ENCODE measurements at regions not wholly inside any gene's neighbourhood (a gene's known extent, or its start where the extent isn't known, plus 50 kb on each side); places are given as distances from the start of the nearest gene placed in this dataset.

GRCh38 chr11:103683576-103683975 lies 352.9 kb upstream of the DDI1 start:
- ChIA-PET CTCF (ENCODE audit: unreplicated experiment) (no interaction called here), POLR2A (interaction anchor here (0.5 to 1.1 kb wide), 2 partner anchors 135 to 478 kb away, joined by 3 read pairs; no protein-coding TSS in a partner anchor)
- no peaks in the 10 kb centered on the region for H3K79me2 ChIP-seq (ENCODE audit: insufficient read depth, low read depth, low read length)
- H3K9me3 ChIP-seq (ENCODE audit: low read length) = no peaks in the 10 kb centered on the region
- intact Hi-C loops (cut with micrococcal nuclease; ENCODE audit: unreplicated experiment) = loop anchor here (2.0 kb wide), 3 partner anchors 243 to 649 kb away; partner anchors contain the start of gene PDGFD
- H3K4me1 ChIP-seq (ENCODE audit: insufficient read depth, low read length, poor library complexity, severe bottlenecking) = no peaks in the 10 kb centered on the region
- no peaks in the 10 kb centered on the region for H4K20me1 ChIP-seq (ENCODE audit: insufficient read depth, low read length)
- H3K27ac ChIP-seq (ENCODE audit: low read depth, low read length, poor library complexity, severe bottlenecking) = no peak overlapping the region
- no peak overlapping the region for H2AFZ ChIP-seq (ENCODE audit: low read length)
- H3K4me3 ChIP-seq (ENCODE audit: low read depth, low read length, poor library complexity, severe bottlenecking) = no peak overlapping the region
- no peak for DNase-seq (ENCODE audit: low spot score)
- BruUV-seq (replicated peaks) = no TSS peak
- no peaks in the 10 kb centered on the region for H3K36me3 ChIP-seq (ENCODE audit: insufficient read depth, low read length)
- no peaks in the 10 kb centered on the region for H3K9me2 ChIP-seq (ENCODE audit: insufficient read depth, low read length)
- TF ChIP-seq EZH2phosphoT487 (IDR thresholded peaks at IDR 0.05; ENCODE audit: borderline replicate concordance, low read depth, low read length) = no peak
- TF ChIP-seq CTCF (conservative IDR thresholded peaks at IDR 0.05; ENCODE audit: low read length) = no peak
- no peak overlapping the region for H3K4me2 ChIP-seq (ENCODE audit: low read length)

GRCh38 chr11:103688924-103689323 lies 347.5 kb upstream of the DDI1 start:
- H2AFZ ChIP-seq (ENCODE audit: low read length) = no peak overlapping the region
- no peak for DNase-seq (ENCODE audit: low spot score)
- no peaks in the 10 kb centered on the region for H3K4me1 ChIP-seq (ENCODE audit: insufficient read depth, low read length, poor library complexity, severe bottlenecking)
- H3K79me2 ChIP-seq (ENCODE audit: insufficient read depth, low read depth, low read length) = no peaks in the 10 kb centered on the region
- intact Hi-C loops (cut with micrococcal nuclease; ENCODE audit: unreplicated experiment) = no loop called here
- POLR2A ChIA-PET = no interaction called here
- CTCF ChIA-PET (ENCODE audit: unreplicated experiment) = no interaction called here
- no peaks in the 10 kb centered on the region for H3K9me3 ChIP-seq (ENCODE audit: low read length)
- no peak overlapping the region for H3K4me2 ChIP-seq (ENCODE audit: low read length)
- BruUV-seq (replicated peaks) = no TSS peak
- H4K20me1 ChIP-seq (ENCODE audit: insufficient read depth, low read length) = no peaks in the 10 kb centered on the region
- TF ChIP-seq CTCF (conservative IDR thresholded peaks at IDR 0.05; ENCODE audit: low read length) (no peak), EZH2phosphoT487 (IDR thresholded peaks at IDR 0.05; ENCODE audit: borderline replicate concordance, low read depth, low read length) (no peak)
- H3K4me3 ChIP-seq (ENCODE audit: low read depth, low read length, poor library complexity, severe bottlenecking) = no peak overlapping the region
- no peaks in the 10 kb centered on the region for H3K9me2 ChIP-seq (ENCODE audit: insufficient read depth, low read length)
- no peak overlapping the region for H3K27ac ChIP-seq (ENCODE audit: low read depth, low read length, poor library complexity, severe bottlenecking)
- no peaks in the 10 kb centered on the region for H3K36me3 ChIP-seq (ENCODE audit: insufficient read depth, low read length)

- CTCF ChIA-PET (ENCODE audit: unreplicated experiment) = no interaction called here
Measured at GRCh38 chr11:103690356-103690755, 346.1 kb upstream of the DDI1 start.

More at GRCh38 chr11:103690356-103690755, 346.1 kb upstream of the DDI1 start:
- DNase-seq (ENCODE audit: low spot score) = no peak
- POLR2A ChIA-PET = no interaction called here
- H3K9me2 ChIP-seq (ENCODE audit: insufficient read depth, low read length) = no peaks in the 10 kb centered on the region
- no peak overlapping the region for H3K27ac ChIP-seq (ENCODE audit: low read depth, low read length, poor library complexity, severe bottlenecking)
- H3K9me3 ChIP-seq (ENCODE audit: low read length) = no peaks in the 10 kb centered on the region
- H4K20me1 ChIP-seq (ENCODE audit: insufficient read depth, low read length) = no peaks in the 10 kb centered on the region
- H3K36me3 ChIP-seq (ENCODE audit: insufficient read depth, low read length) = no peaks in the 10 kb centered on the region
- no TSS peak for BruUV-seq (replicated peaks)
- no peak overlapping the region for H3K4me2 ChIP-seq (ENCODE audit: low read length)
- no peaks in the 10 kb centered on the region for H3K79me2 ChIP-seq (ENCODE audit: insufficient read depth, low read depth, low read length)
- H2AFZ ChIP-seq (ENCODE audit: low read length) = no peak overlapping the region
- no peak overlapping the region for H3K4me3 ChIP-seq (ENCODE audit: low read depth, low read length, poor library complexity, severe bottlenecking)
- TF ChIP-seq CTCF (conservative IDR thresholded peaks at IDR 0.05; ENCODE audit: low read length) (no peak), EZH2phosphoT487 (IDR thresholded peaks at IDR 0.05; ENCODE audit: borderline replicate concordance, low read depth, low read length) (no peak)
- intact Hi-C loops (cut with micrococcal nuclease; ENCODE audit: unreplicated experiment) = no loop called here
- no peaks in the 10 kb centered on the region for H3K4me1 ChIP-seq (ENCODE audit: insufficient read depth, low read length, poor library complexity, severe bottlenecking)

Data from OCI-LY7 (cell line).